HG02973 (cell line): ENCODE measurements at regions not wholly inside any gene's neighbourhood (a gene's known extent, or its start where the extent isn't known, plus 50 kb on each side); places are given as distances from the start of the nearest gene placed in this dataset.

Experiments used
- ATAC-seq: cut with Tn5 transposase; IDR thresholded peaks from one replicate; pipeline ENCODE4 v1.9.1; 2021; ENCODE audit warnings: moderate library complexity; ENCODE audit not compliant: unreplicated experiment

DNA sequence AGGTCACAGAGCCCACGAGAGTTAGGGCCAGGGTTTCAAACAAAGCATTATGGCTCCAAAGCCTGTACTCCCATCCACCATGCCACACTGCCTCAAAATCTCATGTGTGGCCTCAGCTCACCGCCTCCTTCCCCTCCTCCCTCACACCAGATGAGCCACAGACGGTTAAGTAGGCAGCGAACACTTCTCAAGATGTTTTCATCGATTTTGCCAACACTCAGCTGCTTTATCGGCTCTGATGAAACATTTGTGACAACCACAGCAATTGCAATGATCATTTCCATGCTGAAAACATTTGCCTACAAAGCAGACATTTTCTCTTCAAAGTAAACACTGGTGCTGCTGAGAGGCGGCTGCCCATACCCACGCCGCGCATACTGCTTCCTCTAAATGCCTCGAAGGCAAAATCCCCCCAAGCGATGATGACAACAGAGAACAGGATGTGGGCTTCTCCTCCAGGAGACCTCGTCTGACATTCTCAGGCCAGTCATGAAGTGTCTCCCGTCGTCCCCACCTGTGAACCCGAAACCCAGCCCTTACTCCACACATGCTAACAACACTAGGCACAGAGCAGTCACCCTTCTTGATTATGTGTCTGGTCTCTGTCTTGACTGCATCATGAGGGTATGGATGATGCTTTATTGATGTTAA, 599.2 kb downstream of the SOX6 start:
- no peak for ATAC-seq

- ATAC-seq, result no peak
Measured at GRCh38 chr11:15758857-15759465, 597.4 kb downstream of the SOX6 start.

GRCh38 chr11:15761235-15761634, 595.1 kb downstream of the SOX6 start:
- no peak for ATAC-seq

DNA sequence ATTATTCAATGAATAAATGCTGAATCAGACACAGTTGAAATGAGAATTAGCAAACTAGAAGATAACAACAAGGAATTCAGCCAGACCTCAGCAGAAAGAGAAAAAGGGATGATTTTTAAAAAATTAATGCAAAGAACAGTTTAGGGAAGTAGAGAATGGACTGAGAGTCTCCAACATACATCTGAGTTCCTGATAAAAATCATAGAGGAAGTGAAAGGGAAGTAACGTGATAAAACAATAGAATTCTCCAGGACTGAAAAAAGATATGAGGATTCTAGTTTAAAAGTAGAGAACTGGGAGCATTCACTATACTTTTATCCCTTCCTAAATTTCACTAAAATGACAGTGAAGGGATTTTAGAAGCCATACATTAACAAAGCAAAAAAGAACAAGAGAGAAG, 592.0 kb downstream of the SOX6 start:
- no peak for ATAC-seq

GRCh38 chr11:15764948-15765347, 591.4 kb downstream of the SOX6 start:
- no peak for ATAC-seq

DNA sequence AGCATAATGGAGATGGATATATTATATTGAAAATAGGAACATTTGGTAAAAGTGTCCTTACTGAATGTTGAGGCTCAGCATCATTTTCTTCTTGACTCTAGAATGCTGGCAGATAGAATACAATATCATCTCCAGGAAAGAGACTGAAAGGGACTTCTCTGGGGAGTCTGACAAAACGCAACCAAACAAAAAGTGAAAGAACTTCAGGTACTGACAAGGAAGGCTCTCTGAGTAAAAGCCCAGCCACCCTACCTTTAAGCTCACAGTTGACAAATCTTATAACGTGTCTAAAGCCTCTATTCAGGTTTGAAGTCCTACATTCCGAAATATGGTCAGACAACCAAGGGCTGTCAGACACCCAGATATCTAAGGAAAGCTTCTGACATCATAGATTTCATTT, 590.8 kb downstream of the SOX6 start:
- no peak for ATAC-seq

DNA sequence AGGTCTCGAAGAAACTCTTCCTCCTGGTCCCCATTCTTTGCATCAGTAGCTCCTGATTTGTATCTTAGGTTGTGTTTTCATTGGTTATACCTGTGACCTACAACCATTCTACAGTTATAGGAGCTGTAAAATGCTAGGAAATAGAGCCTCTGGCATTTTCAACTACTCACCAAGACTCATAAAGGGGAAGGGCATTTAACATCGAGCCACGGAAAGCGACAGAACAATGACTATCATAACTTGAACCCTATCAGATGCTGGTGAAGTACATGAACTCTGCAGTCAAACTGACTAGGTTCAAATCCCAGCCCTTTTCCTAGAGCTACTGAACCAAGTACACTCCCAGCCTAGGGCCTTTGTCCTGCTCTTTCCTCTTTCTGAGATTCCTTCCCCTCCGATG, 588.0 kb downstream of the SOX6 start:
- no peak for ATAC-seq

- ATAC-seq, result no peak
Measured at GRCh38 chr11:15769203-15769602, 587.1 kb downstream of the SOX6 start.

DNA sequence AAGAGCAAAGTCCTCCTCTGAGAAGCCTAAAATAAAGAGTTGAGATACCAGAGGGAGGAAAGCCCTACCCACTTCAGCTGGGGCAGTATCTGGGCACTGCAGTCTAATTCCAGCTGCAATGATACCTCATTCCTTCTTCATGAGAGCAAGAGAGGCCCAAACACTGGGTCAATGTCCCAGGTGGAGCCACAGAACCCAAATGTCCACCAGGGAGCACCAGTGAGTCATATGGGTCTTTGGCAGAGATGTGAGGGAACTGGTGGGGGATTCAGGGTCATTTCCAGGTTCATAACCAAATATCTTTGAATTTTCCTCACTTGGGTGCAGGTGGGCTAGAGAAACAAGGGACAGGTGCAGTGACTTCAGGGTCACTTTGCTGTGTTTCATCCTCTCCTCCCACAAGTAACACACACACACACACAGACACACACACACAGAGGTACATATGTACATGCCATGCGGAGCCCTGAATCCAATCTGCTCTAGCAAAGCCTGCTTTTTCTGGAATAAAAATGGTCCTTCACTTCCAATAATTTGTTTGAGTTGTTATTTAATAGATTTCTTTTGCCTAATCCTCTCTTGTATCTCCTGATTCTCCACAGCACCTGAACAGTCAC, 585.4 kb downstream of the SOX6 start:
- no peak for ATAC-seq

GRCh38 chr11:15772547-15772946, 583.8 kb downstream of the SOX6 start:
- ATAC-seq, result no peak

- ATAC-seq, result no peak
Measured at GRCh38 chr11:15772981-15773380, 583.4 kb downstream of the SOX6 start.

DNA sequence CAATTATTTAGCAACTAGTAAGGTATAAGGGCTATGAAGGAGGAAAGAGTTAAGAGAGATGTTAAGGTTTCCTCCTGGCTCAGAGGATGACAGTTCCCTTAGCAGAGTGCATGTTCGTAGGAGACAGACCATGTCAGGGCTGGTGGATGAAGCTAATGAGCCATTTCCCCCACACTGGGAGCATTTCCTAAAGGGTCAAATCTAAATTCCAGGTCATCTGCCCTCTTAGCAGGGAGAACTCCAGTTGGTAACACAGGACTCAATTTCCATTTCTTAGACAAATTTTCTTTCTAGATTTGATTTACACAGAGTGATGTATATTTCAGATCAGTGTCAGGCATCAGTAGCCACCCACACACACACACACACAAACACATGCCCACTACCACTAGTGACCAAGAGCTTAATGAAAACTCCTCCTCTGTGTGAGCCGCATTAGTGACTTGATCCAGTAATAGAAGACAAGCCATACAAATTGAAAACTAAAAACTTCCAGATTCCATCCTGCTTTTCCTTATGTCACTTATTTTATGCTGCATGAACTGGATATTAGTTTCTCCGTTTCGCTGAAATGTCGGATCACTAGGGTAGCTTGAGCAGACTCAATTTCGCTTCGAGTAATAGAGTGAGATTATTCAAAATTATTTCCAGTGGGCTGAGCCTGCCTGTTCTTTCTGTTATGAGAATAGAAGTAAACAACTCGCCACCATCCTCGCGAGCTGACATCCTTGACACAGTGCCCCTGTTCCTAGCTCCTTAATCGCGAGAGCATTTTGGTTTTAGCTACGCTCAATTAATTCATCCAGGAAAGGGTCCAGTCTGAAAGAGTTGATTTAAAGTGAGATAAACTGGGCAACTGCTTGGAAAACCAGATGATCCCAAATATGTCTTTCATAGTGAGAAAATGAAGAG, 582.6 kb downstream of the SOX6 start:
- no peak for ATAC-seq

DNA sequence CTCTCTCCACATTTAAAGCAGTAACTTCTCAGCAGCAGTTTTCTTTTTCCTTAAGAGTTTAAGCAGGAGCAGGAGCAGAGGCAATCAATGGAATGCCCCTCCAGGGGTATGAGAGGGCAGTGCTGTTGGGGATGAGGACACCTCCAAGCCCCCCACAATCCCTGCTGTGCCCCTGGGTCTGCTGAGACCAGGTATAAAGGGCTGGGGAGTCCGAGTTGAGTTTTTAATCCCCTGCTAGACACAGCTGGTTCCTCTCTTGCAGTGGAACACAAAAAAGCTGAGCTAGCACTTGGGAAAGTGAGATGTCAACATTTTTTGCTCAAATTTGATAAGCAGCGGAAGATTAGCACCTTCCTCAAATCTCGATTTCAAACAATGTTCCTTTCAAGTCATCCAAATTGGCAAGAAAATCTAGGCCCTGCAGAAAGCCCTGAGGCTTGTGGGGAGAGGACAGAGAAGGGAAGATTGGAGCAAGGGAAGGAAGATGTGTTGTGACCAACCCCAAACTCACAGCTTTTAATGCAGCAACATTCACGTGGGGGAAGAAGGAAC, 581.9 kb downstream of the SOX6 start:
- ATAC-seq, result no peak

DNA sequence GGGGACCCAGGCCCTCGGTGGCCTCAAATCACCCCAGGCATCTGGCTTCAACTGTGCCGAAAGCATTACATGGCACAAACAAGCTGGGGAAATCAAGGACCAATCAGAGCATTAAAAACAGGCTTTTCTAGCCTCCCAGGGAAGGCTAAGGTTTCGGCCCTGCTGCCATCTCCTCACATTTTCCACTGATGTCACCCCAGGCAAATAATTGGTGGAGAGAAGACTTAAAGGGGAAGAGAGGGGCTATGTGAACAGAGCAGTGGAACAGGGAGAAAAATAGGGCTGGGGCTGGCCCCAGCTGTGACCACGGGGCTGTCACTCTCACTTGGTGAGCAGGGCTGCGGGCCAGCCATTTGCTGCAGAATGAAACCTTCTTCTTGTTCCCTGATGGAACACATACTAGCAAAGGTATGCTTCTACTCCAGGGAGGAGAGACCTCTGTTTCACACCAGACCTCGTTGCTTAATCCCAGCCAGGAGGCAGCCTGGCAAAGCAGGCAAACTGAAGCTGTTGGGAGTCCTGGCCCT, 581.3 kb downstream of the SOX6 start:
- ATAC-seq, result no peak

GRCh38 chr11:15775797-15776196, 580.5 kb downstream of the SOX6 start:
- no peak for ATAC-seq

GRCh38 chr11:15776366-15776765, 580.0 kb downstream of the SOX6 start:
- ATAC-seq, result no peak

GRCh38 chr11:15779518-15779917, 576.8 kb downstream of the SOX6 start:
- ATAC-seq, result no peak

GRCh38 chr11:15780382-15780781, 576.0 kb downstream of the SOX6 start:
- no peak for ATAC-seq

DNA sequence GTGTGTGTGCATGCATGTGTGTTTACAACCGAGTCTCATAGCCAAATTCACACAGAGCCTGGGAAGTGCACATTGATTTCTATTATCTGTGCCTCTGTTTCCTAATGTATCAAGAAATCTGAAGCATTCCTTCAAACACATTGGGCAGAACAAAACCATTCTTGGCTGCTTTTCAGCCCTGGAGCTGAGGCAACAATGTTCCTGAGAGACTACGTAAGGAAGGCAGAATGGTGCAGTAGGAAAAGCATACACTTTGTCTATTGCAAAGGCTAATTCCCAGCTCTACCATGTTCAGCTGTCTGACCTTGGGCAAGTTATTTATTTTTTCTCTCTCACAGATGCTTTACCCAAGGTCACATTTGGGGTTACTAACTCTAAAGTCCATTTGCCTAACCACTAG, 575.5 kb downstream of the SOX6 start:
- ATAC-seq, result no peak

DNA sequence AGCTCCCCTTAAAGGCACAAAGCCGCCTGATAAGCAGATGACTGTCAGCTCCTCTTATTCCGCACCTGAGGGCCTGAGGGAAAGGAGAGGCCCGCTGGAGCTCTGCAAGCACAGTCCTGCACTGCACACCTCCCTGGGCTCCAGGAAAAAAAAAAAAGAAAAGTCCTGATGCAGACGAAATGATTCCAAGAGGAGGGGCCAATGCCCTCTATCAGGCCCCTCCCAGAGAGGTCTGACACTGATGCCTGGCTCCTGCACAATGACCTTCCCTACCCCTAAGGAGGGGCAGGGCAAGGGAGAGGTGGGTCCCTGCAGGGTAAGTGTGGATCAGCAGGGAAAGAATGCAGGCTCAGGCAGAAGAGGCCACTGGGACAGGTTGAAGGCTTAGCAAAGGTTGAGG, 572.7 kb downstream of the SOX6 start:
- no peak for ATAC-seq
